ENCODE measurements at regions not wholly inside any gene's neighbourhood (a gene's known extent, or its start where the extent isn't known, plus 50 kb on each side); places are given as distances from the start of the nearest gene placed in this dataset.

GRCh38 chr21:27240839-27241238 is 274.0 kb upstream of the ADAMTS5 start:
- TF ChIP-seq CTCF (IDR thresholded peaks at IDR 0.05; ENCODE audit: low read depth, low read length, poor library complexity, severe bottlenecking) = no peak
- TF ChIP-seq EZH2phosphoT487 (IDR thresholded peaks at IDR 0.05; ENCODE audit: borderline replicate concordance, low read length) = no peak
